Keratinocyte (primary cell): ENCODE measurements at regions not wholly inside any gene's neighbourhood (a gene's known extent, or its start where the extent isn't known, plus 50 kb on each side); places are given as distances from the start of the nearest gene placed in this dataset.

ENCODE experiments used
- EZH2 ChIP-seq: IDR thresholded peaks from one replicate; pipeline ENCODE4 v1.6.1; 2012; ENCODE audit warnings: inconsistent platforms, mild to moderate bottlenecking, low read length, moderate library complexity
- TF ChIP-seq, protein P1 (sequence below), 3 experiments: IDR thresholded peaks in 1 of 3; conservative IDR thresholded peaks in 1 of 3; optimal IDR thresholded peaks in 1 of 3; 2 replicates in 2 of 3; 3 replicates in 1 of 3; pipeline versions ENCODE3 to v1.5.1; 2011; ENCODE audit warnings: low read length in 3 of 3, mild to moderate bottlenecking in 3 of 3, moderate library complexity in 2 of 3, control low read depth in 1 of 3, inconsistent platforms in 1 of 3; ENCODE audit not compliant: insufficient read depth in 2 of 3; ENCODE audit errors: extremely low read depth in 1 of 3

DNA sequence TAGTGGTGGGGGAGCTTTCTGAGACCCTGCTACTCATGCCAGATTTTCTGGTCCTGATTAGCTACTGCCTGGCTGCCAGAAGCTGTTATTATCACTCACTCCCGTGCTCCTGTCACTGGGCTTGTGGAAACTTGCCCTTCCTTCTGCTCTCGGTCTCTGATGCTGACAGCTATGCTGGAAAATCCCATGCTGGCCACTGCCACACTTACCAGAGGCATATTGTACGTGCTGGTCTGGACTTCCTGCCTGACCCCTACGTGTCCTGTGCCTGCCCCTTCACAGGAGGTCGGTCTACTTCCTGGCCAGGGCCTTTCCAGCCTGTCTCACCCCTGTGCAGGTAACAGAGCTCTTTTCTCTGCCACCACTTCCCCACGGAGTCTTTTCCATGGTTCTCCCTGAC lies 149.4 kb upstream of the PLEKHG7 start:
- TF ChIP-seq, protein P1, sequence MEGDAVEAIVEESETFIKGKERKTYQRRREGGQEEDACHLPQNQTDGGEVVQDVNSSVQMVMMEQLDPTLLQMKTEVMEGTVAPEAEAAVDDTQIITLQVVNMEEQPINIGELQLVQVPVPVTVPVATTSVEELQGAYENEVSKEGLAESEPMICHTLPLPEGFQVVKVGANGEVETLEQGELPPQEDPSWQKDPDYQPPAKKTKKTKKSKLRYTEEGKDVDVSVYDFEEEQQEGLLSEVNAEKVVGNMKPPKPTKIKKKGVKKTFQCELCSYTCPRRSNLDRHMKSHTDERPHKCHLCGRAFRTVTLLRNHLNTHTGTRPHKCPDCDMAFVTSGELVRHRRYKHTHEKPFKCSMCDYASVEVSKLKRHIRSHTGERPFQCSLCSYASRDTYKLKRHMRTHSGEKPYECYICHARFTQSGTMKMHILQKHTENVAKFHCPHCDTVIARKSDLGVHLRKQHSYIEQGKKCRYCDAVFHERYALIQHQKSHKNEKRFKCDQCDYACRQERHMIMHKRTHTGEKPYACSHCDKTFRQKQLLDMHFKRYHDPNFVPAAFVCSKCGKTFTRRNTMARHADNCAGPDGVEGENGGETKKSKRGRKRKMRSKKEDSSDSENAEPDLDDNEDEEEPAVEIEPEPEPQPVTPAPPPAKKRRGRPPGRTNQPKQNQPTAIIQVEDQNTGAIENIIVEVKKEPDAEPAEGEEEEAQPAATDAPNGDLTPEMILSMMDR (optimal IDR thresholded peaks at IDR 0.05 in 1 of 3, IDR thresholded peaks at IDR 0.05 in 1 of 3, conservative IDR thresholded peaks at IDR 0.05 in 1 of 3; ENCODE audit: extremely low read depth in 1 of 3, insufficient read depth in 2 of 3, low read length in 3 of 3) = no peak
- TF ChIP-seq EZH2 = no peak
